HL-60 (cell line): ENCODE measurements at regions not wholly inside any gene's neighbourhood (a gene's known extent, or its start where the extent isn't known, plus 50 kb on each side); places are given as distances from the start of the nearest gene placed in this dataset.

Experiments
- CTCF ChIP-seq: IDR thresholded peaks from one replicate; pipeline ENCODE4 v1.5.1; 2011; ENCODE audit warnings: low read length, control low read depth, inconsistent platforms; ENCODE audit not compliant: insufficient read depth
- SPI1 ChIP-seq: IDR thresholded peaks from 2 replicates; pipeline ENCODE4 v1.6.1; 2012; ENCODE audit warnings: low read depth, mild to moderate bottlenecking, borderline replicate concordance

GRCh38 chr1:217024911-217025310 is 301.7 kb upstream of the ESRRG start:
- TF ChIP-seq CTCF = no peak
- TF ChIP-seq SPI1 = no peak
